H1 (cell line): ENCODE measurements at regions not wholly inside any gene's neighbourhood (a gene's known extent, or its start where the extent isn't known, plus 50 kb on each side); places are given as distances from the start of the nearest gene placed in this dataset.
"Not testable (repeated sequence)": the region's sequence is repeated elsewhere in the genome, so short reads cannot be mapped to it uniquely, and the experiment has no call there.

Experiments used
- CTCF ChIA-PET: fragments of 300-600 bp; sonication (Branson Sonifier 250); formaldehyde crosslinking; loops from one replicate; lab custom pipeline; 2021; ENCODE audit not compliant: partially characterized antibody; lab: Charles Lee
- POLR2A ChIA-PET: fragments of 300-600 bp; sonication (Branson Sonifier 250); formaldehyde crosslinking; loops from one replicate; lab custom pipeline; 2021; ENCODE audit warnings: inconsistent platforms; ENCODE audit not compliant: partially characterized antibody; lab: Charles Lee
- DNase-seq, 2 experiments: peaks; one replicate each; pipeline versions ENCODE4 v3.0.0 to v3.0.0-alpha.2; 2010 to 2022; ENCODE audit warnings: low spot score in 2 of 2, low read depth in 1 of 2, mixed read lengths in 1 of 2
- FAIRE-seq: peaks from 2 replicates; lab custom pipeline; 2011; peaks lifted over from hg19 to GRCh38; lab: Jason Lieb, UNC
- H2AFZ ChIP-seq: 2 replicates; pipeline ENCODE4 v1.8.1; 2012; ENCODE audit warnings: low read length, inconsistent platforms
- H2AK5ac ChIP-seq: 2 replicates; pipeline ENCODE4 v1.6.1; 2013; ENCODE audit warnings: low read depth, low read length
- H2BK120ac ChIP-seq: replicated peaks from 2 replicates; pipeline ENCODE3; 2013; ENCODE audit warnings: low read depth, low read length, inconsistent platforms
- H2BK12ac ChIP-seq: 2 replicates; pipeline ENCODE4 v1.6.1; 2013; ENCODE audit warnings: low read depth, low read length
- H2BK15ac ChIP-seq: 2 replicates; pipeline ENCODE4 v1.6.1; 2013; ENCODE audit warnings: low read length
- H2BK20ac ChIP-seq: 2 replicates; pipeline ENCODE4 v1.6.1; 2013; ENCODE audit warnings: low read length
- H2BK5ac ChIP-seq: 2 replicates; pipeline ENCODE4 v1.6.1; 2013; ENCODE audit warnings: low read depth, low read length
- H3K14ac ChIP-seq: 2 replicates; pipeline ENCODE4 v1.6.1; 2013; ENCODE audit warnings: inconsistent platforms; ENCODE audit not compliant: insufficient read length
- H3K18ac ChIP-seq: 2 replicates; pipeline ENCODE4 v1.6.1; 2013; ENCODE audit warnings: low read length; ENCODE audit errors: extremely low read depth
- H3K23ac ChIP-seq: 2 replicates; pipeline ENCODE4 v1.6.1; 2013; ENCODE audit warnings: inconsistent platforms; ENCODE audit not compliant: insufficient read length
- H3K23me2 ChIP-seq: 2 replicates; pipeline ENCODE4 v1.6.1; 2013; ENCODE audit warnings: low read depth, low read length
- H3K27ac ChIP-seq: 2 replicates; pipeline ENCODE4 v1.6.1; 2011; ENCODE audit warnings: low read depth, low read length, inconsistent platforms
- H3K27me3 ChIP-seq, 4 experiments: replicated peaks in 1 of 4; 1 replicate in 1 of 4; 2 replicates in 3 of 4; pipeline versions ENCODE4 v1.6.1 to v1.8.1; 2011 to 2013; ENCODE audit warnings: low read length in 3 of 4, mild to moderate bottlenecking in 3 of 4, inconsistent platforms in 2 of 4, mixed read lengths in 2 of 4, moderate library complexity in 1 of 4; ENCODE audit not compliant: control insufficient read depth in 3 of 4, insufficient read depth in 3 of 4; ENCODE audit errors: extremely low read depth in 1 of 4
- H3K36me3 ChIP-seq, 4 experiments: 2 replicates each; pipeline versions ENCODE4 v1.6.1 to v1.8.1; 2011 to 2013; ENCODE audit warnings: mild to moderate bottlenecking in 4 of 4, low read length in 3 of 4, moderate library complexity in 2 of 4, control low read depth in 1 of 4, inconsistent platforms in 1 of 4; ENCODE audit not compliant: insufficient read depth in 4 of 4, control insufficient read depth in 2 of 4
- H3K4ac ChIP-seq: replicated peaks from 2 replicates; pipeline ENCODE3; 2013; ENCODE audit warnings: low read length, low read depth, mixed read lengths, inconsistent platforms; ENCODE audit not compliant: insufficient read length
- H3K4me1 ChIP-seq, 4 experiments: replicated peaks in 1 of 4; 1 replicate in 1 of 4; 2 replicates in 3 of 4; pipeline versions ENCODE4 v1.6.1 to v1.8.1; 2011 to 2013; ENCODE audit warnings: low read length in 3 of 4, inconsistent platforms in 2 of 4, mixed read lengths in 1 of 4; ENCODE audit not compliant: insufficient read depth in 4 of 4, control insufficient read depth in 3 of 4
- H3K4me2 ChIP-seq, 2 experiments: 2 replicates each; pipeline versions ENCODE4 v1.6.1 to v1.8.1; 2011 to 2013; ENCODE audit warnings: low read depth in 2 of 2, low read length in 2 of 2, control low read depth in 1 of 2, inconsistent platforms in 1 of 2, mild to moderate bottlenecking in 1 of 2; ENCODE audit not compliant: insufficient read depth in 1 of 2
- H3K4me3 ChIP-seq, 4 experiments: fragments of 200-600, 300-600 bp in 1 of 4; sonication (generic), shearing (Covaris generic), sonication (Bioruptor Twin) in 1 of 4; 2 replicates each; pipeline versions ENCODE4 v1.5.1 to v1.8.1; 2011 to 2016; ENCODE audit warnings: low read length in 4 of 4, low read depth in 3 of 4, control low read depth in 2 of 4, inconsistent platforms in 2 of 4, mild to moderate bottlenecking in 2 of 4, mixed read lengths in 1 of 4, moderate library complexity in 1 of 4; ENCODE audit not compliant: insufficient read depth in 2 of 4; ENCODE audit errors: extremely low read depth in 1 of 4
- H3K56ac ChIP-seq: replicated peaks from 2 replicates; pipeline ENCODE3; 2013; ENCODE audit warnings: low read depth, mild to moderate bottlenecking, mixed read lengths, low read length, inconsistent platforms; ENCODE audit not compliant: insufficient read length
- H3K79me1 ChIP-seq: 2 replicates; pipeline ENCODE4 v1.6.1; 2013; ENCODE audit warnings: low read depth, low read length, control low read depth
- H3K79me2 ChIP-seq, 2 experiments: 2 replicates each; pipeline versions ENCODE4 v1.6.1 to v1.8.1; 2012 to 2013; ENCODE audit warnings: low read length in 2 of 2, mild to moderate bottlenecking in 2 of 2, inconsistent platforms in 1 of 2; ENCODE audit not compliant: insufficient read depth in 2 of 2, control insufficient read depth in 1 of 2
- H3K9ac ChIP-seq, 4 experiments: replicated peaks in 1 of 4; 1 replicate in 1 of 4; 2 replicates in 3 of 4; pipeline versions ENCODE4 v1.6.1 to v1.8.1; 2011 to 2013; ENCODE audit warnings: low read depth in 3 of 4, low read length in 3 of 4, control low read depth in 2 of 4, mild to moderate bottlenecking in 2 of 4, moderate library complexity in 2 of 4, inconsistent platforms in 1 of 4; ENCODE audit errors: extremely low read depth in 1 of 4
- H3K9me3 ChIP-seq, 2 experiments: 2 replicates each; pipeline versions ENCODE4 v1.6.1 to v1.8.1; 2012 to 2013; ENCODE audit warnings: mild to moderate bottlenecking in 2 of 2, moderate library complexity in 2 of 2, control low read depth in 1 of 2, inconsistent platforms in 1 of 2, low read depth in 1 of 2, low read length in 1 of 2, mixed read lengths in 1 of 2; ENCODE audit not compliant: insufficient read depth in 2 of 2
- H4K20me1 ChIP-seq, 2 experiments: replicated peaks in 1 of 2; 2 replicates each; pipeline versions ENCODE3 to v1.8.1; 2011 to 2013; ENCODE audit warnings: inconsistent platforms in 2 of 2, low read length in 2 of 2, mild to moderate bottlenecking in 1 of 2; ENCODE audit not compliant: insufficient read depth in 2 of 2, control insufficient read depth in 1 of 2
- H4K5ac ChIP-seq: 2 replicates; pipeline ENCODE4 v1.6.1; 2013; ENCODE audit warnings: low read length, low read depth, mixed read lengths, inconsistent platforms; ENCODE audit not compliant: insufficient read length
- H4K8ac ChIP-seq: 2 replicates; pipeline ENCODE4 v1.8.0; 2013; ENCODE audit warnings: mild to moderate bottlenecking, moderate library complexity, low read length, inconsistent platforms; ENCODE audit not compliant: insufficient read depth; ENCODE audit errors: extremely low read depth
- H4K91ac ChIP-seq: replicated peaks from 2 replicates; pipeline ENCODE3; 2013; ENCODE audit warnings: low read length, mixed read lengths, inconsistent platforms; ENCODE audit not compliant: insufficient read length
- WGBS, 2 experiments: shearing (Covaris generic) in 1 of 2; methylation state at CpG; one replicate each; pipeline versions ENCODE4 v1.1.6 to v1.1.7; 2013 to 2015; ENCODE audit warnings: low lambda C conversion rate in 2 of 2, mixed read lengths in 2 of 2, inconsistent platforms in 1 of 2, low coverage in 1 of 2, missing lambda C conversion rate in 1 of 2; ENCODE audit not compliant: insufficient replicate concordance in 2 of 2, insufficient coverage in 1 of 2, insufficient read length in 1 of 2; ENCODE audit errors: extremely low coverage in 1 of 2, missing lambda C conversion rate in 1 of 2; 5-methylcytosine and 5-hydroxymethylcytosine counted together

GRCh38 chr1:65649185-65649584, 143.5 kb upstream of the PDE4B start:
- H2BK5ac ChIP-seq, H3K27ac ChIP-seq, H2BK15ac ChIP-seq, H2AK5ac ChIP-seq, H2AFZ ChIP-seq, H3K9ac ChIP-seq, POLR2A ChIA-PET, H2BK20ac ChIP-seq, H3K23ac ChIP-seq, H3K4me2 ChIP-seq, H3K9me3 ChIP-seq, H3K56ac ChIP-seq, H4K91ac ChIP-seq, H3K27me3 ChIP-seq, H3K4ac ChIP-seq, H2BK12ac ChIP-seq, H3K36me3 ChIP-seq, H3K4me3 ChIP-seq, FAIRE-seq, H4K8ac ChIP-seq, H3K79me1 ChIP-seq, DNase-seq, H3K18ac ChIP-seq, H4K5ac ChIP-seq, H2BK120ac ChIP-seq, H3K14ac ChIP-seq, H4K20me1 ChIP-seq, H3K4me1 ChIP-seq, H3K23me2 ChIP-seq, H3K79me2 ChIP-seq: not testable (repeated sequence)
- CTCF ChIA-PET: interaction anchor here (0.6 kb wide), 1 partner anchor 20 kb away, joined by 3 read pairs; no protein-coding TSS in a partner anchor
- WGBS, 2 experiments: 92% methylated on average over 1 of the region's 1 CpG; no CpG with 5 or more reads in 1 of the 2 experiments
